NK-92 treated with Interleukin-12 subunit alpha and Interleukin-12 subunit beta, amount 100 ng/mL, for 24 hours (cell line): ENCODE measurements at regions not wholly inside any gene's neighbourhood (a gene's known extent, or its start where the extent isn't known, plus 50 kb on each side); places are given as distances from the start of the nearest gene placed in this dataset.
"Not testable (repeated sequence)": the region's sequence is repeated elsewhere in the genome, so short reads cannot be mapped to it uniquely, and the experiment has no call there.

Source experiments
- DNase-seq: peaks from one replicate; lab custom pipeline; 2025; lab: John Stamatoyannopoulos, UW

DNA sequence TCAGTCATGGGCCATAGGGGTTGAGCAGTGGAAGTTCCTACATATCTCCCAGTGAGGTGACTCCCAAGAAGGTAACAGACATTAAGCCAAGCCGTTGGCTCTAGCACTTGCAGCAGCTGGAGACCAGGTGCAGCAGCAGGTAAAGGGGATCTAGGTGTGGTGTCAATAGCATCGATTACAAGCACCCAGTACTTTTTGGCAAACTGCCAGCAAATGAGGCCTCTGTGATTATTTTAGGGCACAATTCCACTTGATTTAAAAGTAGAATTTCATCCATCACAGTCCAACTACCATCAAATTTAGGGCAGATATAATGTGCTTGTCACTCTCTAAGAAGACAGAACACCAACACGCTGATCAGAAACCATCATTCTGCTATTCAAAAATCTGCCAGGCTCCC is 224.1 kb upstream of the EGLN3 start:
- DNase-seq = no peak

DNA sequence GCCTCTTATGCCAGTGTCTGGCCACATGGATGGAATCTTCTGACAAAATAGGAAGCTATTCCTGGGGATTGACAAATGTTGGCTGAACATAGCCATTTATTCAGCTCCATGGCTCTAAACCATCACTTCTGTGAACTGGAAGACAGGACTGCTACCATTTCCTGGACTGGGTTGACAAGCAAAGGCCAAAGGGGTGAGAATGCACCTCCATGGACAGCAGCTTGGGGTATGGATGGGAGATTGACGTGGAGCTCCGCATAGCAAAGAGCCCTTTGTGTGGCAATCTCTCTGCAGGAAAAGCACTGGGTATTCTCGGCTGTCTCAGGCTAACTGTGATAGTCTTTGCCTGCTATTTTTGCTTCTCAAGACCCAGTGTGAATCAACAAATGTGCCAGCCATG is 223.0 kb upstream of the EGLN3 start:
- DNase-seq = no peak

DNA sequence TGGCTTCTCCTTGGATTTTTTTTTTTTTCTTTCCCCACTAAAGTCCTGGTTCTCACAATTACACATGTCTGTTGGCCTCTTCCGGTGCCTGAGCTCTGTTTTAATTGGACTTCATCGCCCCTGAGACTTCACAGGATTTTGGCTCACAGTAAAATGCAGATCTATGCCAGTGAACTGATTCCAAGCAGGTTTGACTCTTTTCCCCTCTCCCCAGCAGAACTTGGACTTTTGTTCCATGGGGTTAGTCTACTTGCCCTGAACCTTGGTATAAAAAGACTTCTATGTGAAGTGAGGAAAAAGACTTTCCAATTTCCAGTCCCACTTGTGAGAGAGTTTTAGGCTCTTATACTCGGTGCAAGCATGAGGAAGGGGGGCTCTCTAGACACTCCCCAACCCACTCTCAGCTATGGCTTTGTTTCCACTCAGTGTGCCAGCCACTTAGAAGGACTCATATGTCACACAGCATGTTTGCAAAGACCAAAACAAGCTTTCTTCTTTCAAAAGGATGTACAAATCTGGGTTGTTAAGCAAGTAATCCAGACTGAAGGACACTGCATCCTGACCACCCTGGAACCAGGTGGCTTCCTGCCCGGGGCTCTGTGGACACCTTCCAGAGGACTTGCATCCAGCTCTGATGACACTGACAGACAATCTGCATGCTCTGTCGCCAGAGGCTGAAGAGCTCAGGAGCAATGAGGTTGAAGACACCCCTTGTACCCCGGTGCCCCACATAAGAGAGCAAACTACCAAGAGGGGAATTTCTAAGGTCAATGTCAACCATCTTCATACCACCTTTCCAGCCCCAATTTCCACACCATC is 221.9 kb upstream of the EGLN3 start:
- DNase-seq = no peak

DNA sequence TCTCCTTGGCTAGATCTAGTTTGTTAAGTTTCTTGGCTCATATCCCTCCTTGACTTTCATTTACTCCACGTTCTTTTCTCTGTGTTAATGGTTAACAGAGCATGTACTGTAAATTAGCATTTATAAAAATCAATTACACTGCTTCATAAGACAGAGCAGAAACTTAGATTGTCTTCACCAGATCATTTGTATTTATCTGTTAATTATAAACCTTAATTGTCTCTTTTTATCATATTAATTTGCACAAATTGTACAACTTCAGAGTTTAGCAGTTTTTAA is 221.2 kb upstream of the EGLN3 start:
- DNase-seq = no peak

DNA sequence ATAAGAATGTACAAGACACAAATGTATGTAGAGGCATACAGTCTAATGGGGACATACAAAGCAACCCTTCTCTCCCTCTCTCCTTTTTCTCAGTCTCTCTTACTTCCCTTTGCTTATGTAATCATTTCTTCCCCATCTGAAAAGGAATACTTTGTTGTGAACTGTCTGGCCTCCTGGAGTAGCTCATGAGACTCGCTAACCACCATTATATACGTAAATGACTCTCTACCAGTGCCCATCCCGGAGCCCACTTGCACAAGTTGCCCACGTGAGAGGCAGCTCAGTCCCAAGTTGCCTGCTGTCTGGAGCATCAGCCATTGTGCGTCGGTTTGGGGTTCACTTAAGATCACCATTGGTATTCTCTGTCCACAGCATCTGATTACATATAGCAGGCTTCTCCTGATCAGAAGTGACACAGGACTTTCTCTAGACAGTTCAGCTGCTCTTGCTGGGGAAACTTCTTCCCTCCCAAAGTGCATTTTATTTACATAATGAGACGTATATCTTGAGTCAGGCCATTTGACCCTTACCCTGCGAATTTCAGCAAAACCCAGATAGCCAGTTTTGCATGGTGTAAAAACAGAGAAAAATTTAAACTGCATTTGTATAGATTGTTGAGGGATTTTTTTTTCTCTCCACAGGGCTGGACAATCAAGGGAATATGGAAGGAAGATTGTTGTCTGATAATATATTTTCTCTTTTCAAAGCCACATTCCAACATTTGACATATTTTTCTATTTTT is 220.7 kb upstream of the EGLN3 start:
- no peak for DNase-seq

DNA sequence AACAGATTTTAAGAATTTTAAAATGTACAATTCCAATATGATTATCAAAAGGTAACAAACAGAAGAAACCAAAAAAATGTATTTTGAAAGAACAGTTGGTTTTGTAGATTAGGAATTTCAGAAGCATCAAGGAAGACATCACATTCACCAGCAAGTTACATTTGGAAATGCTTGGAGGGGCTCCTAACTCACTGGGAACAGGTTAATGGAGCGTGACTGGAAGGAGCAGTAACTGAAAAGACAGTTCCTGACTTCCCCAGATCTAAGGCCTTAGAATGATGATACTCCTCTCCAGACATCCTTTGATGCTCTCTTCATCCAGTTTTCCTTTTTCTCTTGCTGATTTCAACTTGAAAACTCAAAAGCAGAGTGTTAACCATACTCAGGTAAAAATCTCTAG is 220.0 kb upstream of the EGLN3 start:
- no peak for DNase-seq

DNA sequence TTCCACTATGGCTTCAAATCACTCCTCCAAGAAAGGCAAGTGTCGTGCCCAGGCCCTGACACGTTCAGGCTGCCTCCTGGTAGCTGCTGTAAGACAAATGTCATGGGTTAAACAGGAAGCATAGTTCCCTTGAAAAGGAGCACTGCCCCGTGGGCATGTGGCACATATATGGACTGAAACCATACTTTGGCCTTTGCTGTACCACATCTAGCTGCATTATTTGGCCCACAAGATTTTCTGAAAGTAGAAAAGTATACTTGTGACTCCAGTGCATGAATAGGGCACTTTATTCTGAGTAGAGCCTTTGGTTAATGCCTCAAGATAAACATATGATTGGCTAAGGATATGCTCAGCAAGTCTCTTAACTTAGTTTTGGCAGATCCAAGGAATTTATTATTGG is 218.7 kb upstream of the EGLN3 start:
- DNase-seq = no peak

DNA sequence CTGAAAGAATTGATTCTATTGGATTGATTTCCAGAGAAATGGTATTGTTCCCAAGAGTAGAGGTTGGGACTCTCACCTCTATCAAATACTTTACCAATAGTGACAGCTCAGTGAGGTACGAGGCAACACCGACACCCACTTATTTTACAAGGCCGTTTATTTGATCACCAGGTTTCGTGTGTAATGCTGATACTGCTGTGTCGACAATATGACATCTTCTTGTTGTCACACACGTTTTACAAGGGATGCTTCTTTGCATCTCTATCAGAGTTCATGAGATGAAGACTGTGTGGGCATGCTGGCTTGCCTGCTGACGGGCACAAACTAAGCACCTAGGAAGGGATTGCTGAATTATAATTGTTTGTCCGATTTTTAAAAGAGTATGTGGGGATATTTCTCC is 217.8 kb upstream of the EGLN3 start:
- no peak for DNase-seq

DNA sequence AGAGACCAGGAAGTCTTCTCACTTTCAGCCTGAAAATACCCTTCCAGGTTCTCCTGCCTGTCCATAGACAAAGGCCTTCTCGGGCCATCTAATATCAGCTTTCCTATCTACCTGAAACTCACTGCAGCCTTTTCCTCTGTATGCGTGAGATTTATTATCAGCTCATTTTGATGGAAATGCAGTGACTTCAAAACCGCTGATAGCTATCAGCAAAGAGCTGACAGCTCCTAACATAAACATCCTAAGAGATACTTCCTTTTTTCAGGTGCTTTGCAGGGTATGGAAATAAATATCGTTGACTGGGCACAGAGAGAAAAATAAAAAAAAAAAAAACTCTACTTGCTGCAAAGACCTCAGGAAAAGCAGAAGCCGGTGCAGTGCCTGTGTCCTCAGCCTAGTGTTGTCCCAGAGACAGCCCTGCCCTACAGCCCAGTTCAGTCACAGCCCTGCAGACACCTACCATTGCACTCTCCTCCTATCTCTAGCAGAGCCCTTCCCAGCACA is 215.0 kb upstream of the EGLN3 start:
- no peak for DNase-seq

DNA sequence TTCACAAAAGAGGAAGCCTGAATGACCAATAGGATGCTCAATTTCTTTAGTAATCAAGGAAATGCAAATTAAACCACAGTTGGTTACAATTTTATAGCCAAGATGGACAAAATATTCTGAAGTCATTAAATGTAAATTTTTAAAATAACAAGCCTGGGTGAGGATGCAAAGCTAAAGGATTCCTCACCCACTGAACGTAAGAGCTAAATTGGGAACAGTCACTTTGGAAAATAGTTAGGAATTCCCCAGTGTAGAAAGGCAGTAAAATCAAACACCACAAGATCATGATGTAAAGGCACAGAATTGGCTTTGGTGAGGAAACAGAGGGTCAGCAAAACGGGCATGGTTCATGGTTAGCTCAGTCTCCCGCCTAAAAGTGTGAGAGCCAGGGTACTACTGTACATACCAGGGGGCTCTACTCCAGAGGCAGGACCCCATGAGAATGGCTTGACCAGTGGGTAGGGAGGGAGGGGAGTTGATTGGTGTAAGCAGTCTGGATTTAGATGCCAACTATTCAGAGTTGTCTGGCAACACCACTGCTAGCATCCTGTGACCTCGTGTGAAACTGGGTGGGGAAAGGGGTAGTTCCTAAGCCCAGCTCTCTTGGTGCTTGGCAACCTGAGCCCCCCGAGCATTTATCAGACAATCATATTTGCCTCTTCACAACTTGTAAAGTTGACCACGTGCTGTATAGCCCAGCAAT is 213.4 kb upstream of the EGLN3 start:
- DNase-seq = no peak

DNA sequence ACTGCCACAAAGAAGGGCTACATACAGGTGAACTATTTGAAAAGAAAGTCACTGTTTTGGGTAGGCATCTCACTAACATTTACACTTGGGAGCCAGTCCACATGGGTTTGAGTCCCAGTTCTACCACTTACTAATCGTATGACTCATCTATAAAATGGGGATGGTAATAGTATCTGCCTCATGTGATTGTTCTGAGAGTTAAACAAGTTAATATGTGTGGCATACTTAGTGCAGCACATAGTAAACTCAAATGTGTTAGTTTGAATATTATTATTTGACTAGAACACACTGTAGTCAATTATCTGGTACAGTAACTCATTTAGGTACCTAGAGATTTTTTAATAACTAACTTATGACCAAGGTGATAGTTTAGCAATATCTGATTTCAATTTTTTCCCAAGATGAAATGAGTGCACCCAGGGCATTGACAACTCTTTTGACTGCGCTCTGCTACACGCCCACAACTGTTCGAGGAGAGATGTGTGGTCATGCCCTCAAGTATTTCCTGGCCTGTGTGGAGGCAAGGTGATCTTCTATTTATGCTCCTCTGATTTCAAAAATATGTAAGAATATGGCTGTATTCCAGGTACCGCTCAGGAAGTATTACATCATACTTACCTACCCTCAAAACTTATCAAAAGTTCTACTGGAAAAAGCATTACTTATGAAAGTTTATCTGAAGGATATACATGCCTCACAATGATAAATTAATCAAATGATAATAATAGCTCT is 210.6 kb upstream of the EGLN3 start:
- no peak for DNase-seq

DNA sequence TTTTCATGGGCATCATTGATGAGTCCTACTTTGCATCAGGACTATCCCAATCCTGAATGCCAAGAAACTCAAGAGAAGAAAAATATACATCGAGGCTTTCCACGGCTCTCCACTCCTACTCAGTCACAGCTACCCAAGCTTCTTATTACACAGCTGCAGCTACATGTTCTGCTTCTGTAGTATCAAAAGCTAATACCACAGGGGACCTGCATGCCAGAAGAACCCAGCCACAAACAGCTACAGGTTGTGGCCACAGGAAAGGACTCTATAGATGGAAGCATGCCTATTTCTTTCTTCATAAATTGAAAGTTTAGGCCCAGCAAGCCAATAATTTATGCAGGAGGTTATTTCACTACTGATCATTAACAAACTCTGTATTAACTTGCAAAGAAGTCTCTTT is 209.7 kb upstream of the EGLN3 start:
- DNase-seq = no peak

DNA sequence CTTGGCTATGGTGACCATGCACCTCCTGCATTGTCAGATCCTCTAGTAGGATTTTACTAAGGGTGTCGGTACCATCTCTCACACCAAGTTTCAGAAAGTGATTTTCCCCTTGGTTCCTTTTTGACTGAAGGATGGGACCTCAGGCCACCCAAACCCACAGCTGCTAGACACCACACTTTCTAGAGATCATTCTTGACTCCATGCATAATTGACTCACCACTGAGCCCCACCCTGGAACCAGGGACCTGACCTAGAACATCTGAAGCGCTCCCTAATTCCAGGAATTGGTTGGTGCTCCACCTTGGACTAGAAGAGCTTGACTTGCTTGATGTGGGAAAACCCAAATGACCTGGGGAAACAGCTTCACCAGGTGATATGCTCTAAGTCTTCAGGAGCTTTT is 206.8 kb upstream of the EGLN3 start:
- no peak for DNase-seq

DNA sequence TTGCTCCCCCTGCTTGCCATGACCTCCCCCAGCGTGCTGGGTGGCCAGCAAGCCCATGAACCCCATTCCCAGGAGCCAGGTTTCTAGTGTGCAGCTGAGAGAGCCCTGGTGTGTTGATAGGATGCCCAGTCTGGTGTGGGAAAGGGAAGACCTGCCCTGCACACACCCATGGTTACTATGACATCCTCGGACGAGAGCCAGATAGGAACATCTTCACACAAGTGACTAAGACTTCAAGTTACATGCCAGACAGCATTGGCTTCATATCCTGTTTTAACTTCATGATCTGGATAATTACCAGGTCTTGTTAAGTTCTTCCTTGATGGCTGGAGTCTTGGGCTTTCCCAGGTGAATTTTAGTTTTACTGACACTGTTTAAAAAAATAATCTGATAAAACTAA is 196.6 kb upstream of the EGLN3 start:
- no peak for DNase-seq

DNA sequence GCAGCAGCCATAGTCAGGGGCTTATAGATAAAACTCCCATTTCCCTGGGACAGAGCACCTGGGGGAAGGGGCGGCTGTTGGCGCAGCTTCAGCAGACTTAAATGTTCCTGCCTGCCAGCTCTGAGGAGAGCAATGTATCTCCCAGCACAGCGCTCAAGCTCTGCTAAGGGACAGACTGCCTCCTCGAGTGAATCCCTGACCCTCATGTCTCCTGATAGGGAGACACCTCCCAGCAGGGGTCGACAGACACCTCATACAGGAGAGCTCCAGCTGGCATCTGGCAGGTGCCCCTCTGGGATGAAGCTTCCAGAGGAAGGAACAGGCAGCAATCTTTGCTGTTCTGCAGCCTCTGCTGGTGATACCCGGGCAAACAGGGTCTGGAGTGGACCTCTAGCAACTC is 189.3 kb upstream of the EGLN3 start:
- DNase-seq = not testable (repeated sequence)

DNA sequence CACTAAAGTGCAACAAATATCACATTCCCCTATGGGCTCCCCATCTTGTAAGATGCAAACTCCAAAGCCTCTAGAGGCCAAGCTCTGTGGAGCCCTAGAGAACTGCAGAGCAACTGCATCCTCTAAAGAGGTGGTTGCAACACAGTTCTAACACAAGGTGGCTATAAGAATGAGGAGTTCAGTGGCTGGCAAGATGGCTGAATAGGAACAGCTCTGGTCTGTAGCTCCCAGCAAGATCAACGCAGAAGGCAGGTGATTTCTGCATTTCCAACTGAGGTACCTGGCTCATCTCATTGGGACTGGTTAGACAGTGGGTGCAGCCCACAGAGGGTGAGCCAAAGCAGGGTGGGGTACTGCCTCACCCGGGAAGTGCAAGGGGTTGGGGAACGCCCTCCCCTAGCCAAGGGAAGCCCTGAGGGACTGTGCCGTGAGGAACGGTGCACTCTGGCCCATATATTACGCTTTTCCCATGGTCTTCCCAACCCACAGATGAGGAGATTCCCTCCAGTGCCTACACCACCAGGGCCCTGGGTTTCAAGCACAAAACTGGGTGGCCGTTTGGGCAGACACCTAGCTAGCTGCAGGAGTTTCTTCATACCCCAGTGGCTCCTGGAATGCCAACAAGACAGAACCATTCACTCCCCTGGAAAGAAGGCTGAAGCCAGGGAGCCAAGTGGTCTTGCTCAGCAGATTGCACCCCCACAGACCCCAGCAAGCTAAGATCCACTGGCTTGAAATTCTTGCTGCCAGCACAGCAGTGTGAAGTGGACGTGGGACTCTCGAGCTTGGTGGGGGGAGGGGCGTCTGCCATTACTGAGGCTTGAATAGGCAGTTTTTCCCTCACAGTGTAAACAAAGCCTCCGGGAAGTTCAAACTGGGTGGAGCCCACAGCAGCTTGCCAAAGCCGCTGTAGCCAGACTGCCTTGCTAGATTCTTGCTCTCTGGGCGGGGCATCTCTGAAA is 188.6 kb upstream of the EGLN3 start:
- not testable (repeated sequence) for DNase-seq

DNA sequence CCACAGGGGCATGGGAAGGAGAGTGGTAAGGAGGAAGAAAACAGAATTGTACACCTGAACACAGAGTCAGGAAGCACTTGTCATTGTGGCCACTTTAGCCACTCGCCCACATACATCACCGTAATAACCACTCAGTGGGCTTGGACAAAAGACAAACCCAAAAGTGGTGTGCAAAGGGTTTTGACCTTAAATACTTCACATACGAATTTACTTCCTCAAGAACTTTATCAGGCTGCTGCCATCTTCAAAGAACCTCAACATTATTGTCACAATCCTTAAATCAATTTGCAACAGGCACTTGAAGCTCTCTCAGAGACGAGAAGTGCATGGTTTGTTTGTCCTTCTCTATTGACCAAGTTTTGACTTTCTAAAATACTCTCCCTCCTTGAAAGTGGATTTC is 187.3 kb upstream of the EGLN3 start:
- no peak for DNase-seq

DNA sequence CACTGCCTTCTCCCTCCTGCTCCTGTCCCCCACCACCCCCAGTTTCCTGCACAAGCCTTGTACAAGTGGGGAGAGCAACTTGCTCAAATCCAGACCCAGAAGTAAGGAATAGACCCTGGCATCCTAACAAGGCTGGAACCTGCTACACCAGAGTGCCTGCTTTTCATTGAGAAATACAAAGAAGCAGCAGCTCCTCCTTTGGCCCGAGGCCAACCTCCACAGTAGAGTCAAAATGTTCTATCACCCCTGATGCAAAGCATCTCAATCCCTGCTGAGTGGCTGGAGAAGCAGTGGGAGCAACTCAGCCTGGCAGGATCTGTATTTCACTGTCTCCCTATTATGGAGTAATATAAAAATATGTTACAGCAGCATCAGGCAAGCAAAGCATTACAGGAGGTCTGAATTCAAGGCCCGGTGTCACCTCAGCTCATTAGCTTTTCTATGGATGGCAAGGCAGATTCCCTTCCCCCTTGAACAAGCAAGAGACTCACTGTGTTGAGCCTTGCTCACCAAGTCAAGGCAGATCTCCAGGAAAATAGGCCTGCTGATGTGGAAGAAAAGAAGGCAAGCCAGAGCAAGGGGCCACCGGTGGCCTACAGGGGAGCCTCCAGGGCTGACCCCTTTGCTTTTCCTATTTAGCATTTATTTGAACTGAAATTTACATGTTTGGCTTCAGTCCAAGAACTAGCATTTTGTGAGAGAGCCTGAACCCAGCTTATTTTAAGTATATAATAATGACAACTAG is 186.3 kb upstream of the EGLN3 start:
- no peak for DNase-seq

DNA sequence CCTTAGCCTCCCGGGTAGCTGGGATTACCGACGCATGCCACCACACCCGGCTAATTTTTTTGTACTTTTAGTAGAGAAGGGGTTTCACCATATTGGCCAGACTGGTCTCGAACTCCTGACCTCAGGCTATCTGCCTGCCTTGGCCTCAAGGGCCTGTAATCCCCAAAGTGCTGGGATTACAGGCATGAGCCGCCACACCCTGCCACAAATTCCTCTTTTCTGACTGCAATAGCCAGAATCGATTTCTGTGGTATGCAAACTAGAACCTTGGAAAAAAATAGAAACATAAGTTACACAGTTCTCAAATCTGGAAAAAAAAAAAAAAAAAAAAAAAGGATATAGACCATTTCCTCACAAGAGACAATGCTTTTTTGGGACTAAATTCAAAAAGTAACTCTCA is 184.6 kb upstream of the EGLN3 start:
- DNase-seq = no peak

DNA sequence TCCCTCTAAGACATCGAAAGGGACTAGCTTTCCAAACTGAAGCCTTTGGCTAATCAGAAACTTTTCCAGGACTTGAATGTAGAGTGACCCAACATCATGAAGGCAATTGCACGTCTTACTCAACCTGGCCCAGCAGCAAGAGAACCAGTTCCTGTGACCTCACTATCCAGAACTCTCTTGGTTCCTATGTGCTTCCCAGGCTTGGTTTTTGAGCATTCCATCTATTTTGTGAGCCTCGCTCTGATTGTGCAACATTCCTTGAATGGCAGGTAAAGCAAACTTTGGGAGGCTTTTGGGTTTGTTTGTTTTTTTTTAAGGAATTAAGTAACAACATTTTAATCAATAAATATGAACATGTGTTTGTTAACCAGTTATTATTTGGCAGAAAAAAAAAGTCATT is 183.6 kb upstream of the EGLN3 start:
- no peak for DNase-seq
